ENCODE measurements at regions not wholly inside any gene's neighbourhood (a gene's known extent, or its start where the extent isn't known, plus 50 kb on each side); places are given as distances from the start of the nearest gene placed in this dataset.

- no peaks in the 10 kb centered on the region for H3K36me3 ChIP-seq (ENCODE audit: control insufficient read depth in 2 of 2, insufficient read depth in 1 of 2, low read length in 2 of 2)
- H3K4me1 ChIP-seq (ENCODE audit: control insufficient read depth, insufficient read depth, low read length), result no peaks in the 10 kb centered on the region
- POLR2A ChIA-PET, result no interaction called here
- TF ChIP-seq ZNF670 (tag by site-specific recombination; IDR thresholded peaks at IDR 0.05; ENCODE audit: low read depth) (no peak), ZNF521 (tag by site-specific recombination; IDR thresholded peaks at IDR 0.05) (no peak)
- CTCF ChIA-PET, result interaction anchor here (0.5 kb wide), 1 partner anchor 276 kb away, joined by 4 read pairs; no protein-coding TSS in a partner anchor
- no peak overlapping the region for H3K4me3 ChIP-seq (ENCODE audit: low read depth, low read length)
- no peak overlapping the region for H3K27ac ChIP-seq (ENCODE audit: extremely low read depth, low read depth, low read length)
- H3K9me3 ChIP-seq (ENCODE audit: control insufficient read depth, insufficient read depth, low read depth, low read length), result no peaks in the 10 kb centered on the region; the same call in 1 of the 2 replicates
These were observed 288.9 kb upstream of the ETAA1 start for GRCh38 chr2:67108231-67108630.

- Histone ChIP-seq H3K4me3 (ENCODE audit: low read depth, low read length) (no peak overlapping the region), H3K36me3 (ENCODE audit: control insufficient read depth in 2 of 2, insufficient read depth in 1 of 2, low read length in 2 of 2) (no peaks in the 10 kb centered on the region), H3K4me1 (ENCODE audit: control insufficient read depth, insufficient read depth, low read length) (no peaks in the 10 kb centered on the region), H3K9me3 (ENCODE audit: control insufficient read depth, insufficient read depth, low read depth, low read length) (no peaks in the 10 kb centered on the region), H3K27ac (ENCODE audit: extremely low read depth, low read depth, low read length) (no peak overlapping the region)
- no peak for TF ChIP-seq ZNF623 (tag by site-specific recombination; IDR thresholded peaks at IDR 0.05)
- TF ChIP-seq BCL6B (tag by site-specific recombination; IDR thresholded peaks at IDR 0.05), result no peak
- TF ChIP-seq ZNF155 (tag by site-specific recombination; IDR thresholded peaks at IDR 0.05), result no peak
- no peak for TF ChIP-seq SP3 (tag by site-specific recombination; IDR thresholded peaks at IDR 0.05)
- TF ChIP-seq ZNF221 (tag by site-specific recombination; IDR thresholded peaks at IDR 0.05; ENCODE audit: borderline replicate concordance), result no peak
- no peak for TF ChIP-seq MZF1 (tag by site-specific recombination; IDR thresholded peaks at IDR 0.05; ENCODE audit: borderline replicate concordance)
- no peak for TF ChIP-seq ZNF670 (tag by site-specific recombination; IDR thresholded peaks at IDR 0.05; ENCODE audit: low read depth)
- no peak for TF ChIP-seq ZNF600 (tag by site-specific recombination; IDR thresholded peaks at IDR 0.05)
- TF ChIP-seq REPIN1 (tag by site-specific recombination; IDR thresholded peaks at IDR 0.05; ENCODE audit: low read depth), result no peak
- TF ChIP-seq ZNF585B (tag by site-specific recombination; IDR thresholded peaks at IDR 0.05), result no peak
- TF ChIP-seq ZXDB (tag by site-specific recombination; IDR thresholded peaks at IDR 0.05), result no peak
- TF ChIP-seq ZNF830 (tag by site-specific recombination; IDR thresholded peaks at IDR 0.05; ENCODE audit: low read depth), result no peak
- TF ChIP-seq ZNF16 (tag by site-specific recombination; IDR thresholded peaks at IDR 0.05; ENCODE audit: low read depth), result no peak
- ChIA-PET POLR2A (no interaction called here), CTCF (interaction anchor here (0.6 kb wide), 1 partner anchor 88 kb away, joined by 3 read pairs; no protein-coding TSS in a partner anchor)
These were observed 272.6 kb upstream of the ETAA1 start for GRCh38 chr2:67124531-67124930.

- Histone ChIP-seq H3K4me1 (ENCODE audit: control insufficient read depth, insufficient read depth, low read length) (no peaks in the 10 kb centered on the region), H3K4me3 (ENCODE audit: low read depth, low read length) (no peak overlapping the region), H3K27ac (ENCODE audit: extremely low read depth, low read depth, low read length) (no peak overlapping the region), H3K36me3 (ENCODE audit: control insufficient read depth in 2 of 2, insufficient read depth in 1 of 2, low read length in 2 of 2) (no peaks in the 10 kb centered on the region), H3K9me3 (ENCODE audit: control insufficient read depth, insufficient read depth, low read depth, low read length) (no peaks in the 10 kb centered on the region)
- ChIA-PET CTCF (no interaction called here), POLR2A (interaction anchor here (0.6 kb wide), 1 partner anchor 142 kb away, joined by 5 read pairs; no protein-coding TSS in a partner anchor)
- TF ChIP-seq MEIS1 (CRISPR knock-in tag; IDR thresholded peaks at IDR 0.05; ENCODE audit: borderline replicate concordance) (no peak), ZFHX2 (tag by site-specific recombination; conservative IDR thresholded peaks at IDR 0.05) (no peak), ZNF133 (tag by site-specific recombination; IDR thresholded peaks at IDR 0.05) (no peak), ZNF621 (tag by site-specific recombination; IDR thresholded peaks at IDR 0.05) (no peak), ZSCAN30 (tag by site-specific recombination; IDR thresholded peaks at IDR 0.05) (no peak), ZBTB8A (tag by site-specific recombination; IDR thresholded peaks at IDR 0.05) (no peak), ZNF23 (tag by site-specific recombination; IDR thresholded peaks at IDR 0.05; ENCODE audit: borderline replicate concordance) (no peak), TCF7L2 (IDR thresholded peaks at IDR 0.05; ENCODE audit: borderline replicate concordance, low read depth, low read length) (no peak), ZNF280C (tag by site-specific recombination; IDR thresholded peaks at IDR 0.05) (no peak), ZNF521 (tag by site-specific recombination; IDR thresholded peaks at IDR 0.05) (no peak), BCL11B (tag by site-specific recombination; IDR thresholded peaks at IDR 0.05; ENCODE audit: low read depth) (no peak), ZNF558 (tag by site-specific recombination; IDR thresholded peaks at IDR 0.05) (no peak), ZNF660 (tag by site-specific recombination; IDR thresholded peaks at IDR 0.05) (no peak), ZNF571 (tag by site-specific recombination; IDR thresholded peaks at IDR 0.05) (no peak), ZBTB48 (tag by site-specific recombination; IDR thresholded peaks at IDR 0.05) (no peak)
These were observed 266.4 kb upstream of the ETAA1 start for GRCh38 chr2:67130531-67131256.
